ENCODE measurements at regions not wholly inside any gene's neighbourhood (a gene's known extent, or its start where the extent isn't known, plus 50 kb on each side); places are given as distances from the start of the nearest gene placed in this dataset.

DNA sequence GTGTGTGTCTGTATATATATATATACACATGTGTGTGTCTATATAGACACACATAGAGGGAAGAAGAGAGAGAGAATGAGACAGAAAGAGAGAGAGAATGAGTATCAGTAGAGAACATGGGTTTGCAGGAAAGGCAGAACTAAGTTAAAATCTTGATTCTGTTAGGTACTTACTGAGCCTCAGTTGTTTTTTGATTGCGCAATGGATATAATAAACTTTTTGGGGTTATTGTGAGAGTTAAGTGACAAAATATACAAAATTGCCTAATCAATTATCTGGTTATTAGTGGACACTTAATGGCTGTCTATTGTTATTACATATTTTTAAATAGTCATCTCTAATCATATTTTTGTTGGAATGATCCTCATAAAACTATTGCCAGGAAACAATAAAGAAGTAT lies 169.0 kb downstream of the ETNK1 start:
- Histone ChIP-seq H2BK15ac (ENCODE audit: low read length) (no peak overlapping the region), H4K91ac (ENCODE audit: low read depth, low read length, poor library complexity) (no peak overlapping the region), H3K4me3 (ENCODE audit: low read length in 2 of 2) (no peak overlapping the region), H3K4ac (ENCODE audit: low read length) (no peak overlapping the region), H2BK5ac (ENCODE audit: low read length) (no peak overlapping the region), H4K8ac (ENCODE audit: low read depth, low read length) (no peak overlapping the region), H3K4me2 (ENCODE audit: insufficient read depth, low read length, poor library complexity, severe bottlenecking) (no peak overlapping the region), H3K27me3 (ENCODE audit: control insufficient read depth in 3 of 3, insufficient read depth in 3 of 3, low read depth in 1 of 3, low read length in 3 of 3) (no peaks in the 10 kb centered on the region), H3K27ac (replicated peaks; ENCODE audit: low read length) (no peak overlapping the region), H3K9me3 (replicated peaks in 1 of 2; ENCODE audit: control insufficient read depth in 2 of 2, insufficient read depth in 1 of 2, low read depth in 1 of 2, low read length in 2 of 2) (peaks cover 0 to 3% of the 10 kb centered on the region in 2 donors), H3K9ac (ENCODE audit: low read depth, low read length, poor library complexity) (no peak overlapping the region), H3K4me1 (ENCODE audit: control insufficient read depth in 2 of 2, insufficient read depth in 1 of 2, low read depth in 1 of 2, low read length in 2 of 2) (no peaks in the 10 kb centered on the region), H3K18ac (ENCODE audit: low read length) (no peak overlapping the region), H2BK120ac (ENCODE audit: low read depth, low read length) (no peak overlapping the region), H2AFZ (ENCODE audit: low read length) (no peak overlapping the region), H3K14ac (ENCODE audit: low read length) (no peak overlapping the region), H2BK12ac (ENCODE audit: low read length) (no peak overlapping the region), H3K36me3 (replicated peaks in 1 of 2; ENCODE audit: control insufficient read depth in 2 of 2, insufficient read depth in 2 of 2, low read length in 2 of 2) (no peaks in the 10 kb centered on the region), H3K79me1 (ENCODE audit: low read depth, low read length) (no peaks in the 10 kb centered on the region), H2AK5ac (ENCODE audit: low read depth, low read length) (no peak overlapping the region), H3K23ac (ENCODE audit: low read depth, low read length, poor library complexity) (no peak overlapping the region)
- WGBS, 2 donors (ENCODE audit: extremely low coverage in 2 of 2, insufficient read length in 2 of 2, insufficient replicate concordance in 1 of 2), result no CpG with 5 or more reads among the region's 1 CpG
- DNase-seq (ENCODE audit: low spot score), result no peak

DNA sequence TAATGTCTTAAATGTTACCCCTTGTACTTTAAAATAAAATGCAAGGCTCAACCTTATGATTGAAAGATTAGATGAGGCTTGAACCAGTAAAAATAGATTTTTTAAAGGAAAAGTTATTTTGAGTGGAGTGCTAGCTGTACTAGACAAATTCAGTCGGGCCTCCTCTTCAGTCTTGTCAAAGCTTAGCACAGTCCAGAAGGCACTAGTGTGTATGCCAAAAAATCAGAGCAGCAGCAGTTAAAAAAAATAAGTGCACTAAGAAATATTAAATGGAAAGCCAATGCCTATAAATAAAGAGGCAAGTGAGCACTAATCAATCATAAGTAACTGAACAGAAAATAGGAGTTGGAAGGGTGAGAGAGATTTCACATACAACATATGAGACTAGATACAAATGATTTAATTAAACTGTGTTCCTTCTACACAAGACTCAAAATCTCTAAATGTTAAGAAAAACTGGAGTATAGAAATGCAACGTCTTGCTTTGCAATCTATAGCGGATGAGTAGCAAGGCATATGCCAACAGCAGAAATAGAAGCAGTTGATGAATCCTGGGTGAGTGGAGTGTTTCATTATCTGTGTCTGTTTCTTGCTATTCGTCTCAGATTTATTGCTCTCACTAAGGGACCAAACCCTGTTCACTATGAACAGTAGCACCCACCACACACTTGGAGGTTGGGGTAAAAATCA lies 172.1 kb downstream of the ETNK1 start:
- WGBS, 2 donors (ENCODE audit: extremely low coverage in 2 of 2, insufficient read length in 2 of 2, insufficient replicate concordance in 1 of 2), result no CpG with 5 or more reads among the region's 4 CpGs
- no peak overlapping the region for H3K23ac ChIP-seq (ENCODE audit: low read depth, low read length, poor library complexity)
- no peak overlapping the region for H3K9ac ChIP-seq (ENCODE audit: low read depth, low read length, poor library complexity)

DNA sequence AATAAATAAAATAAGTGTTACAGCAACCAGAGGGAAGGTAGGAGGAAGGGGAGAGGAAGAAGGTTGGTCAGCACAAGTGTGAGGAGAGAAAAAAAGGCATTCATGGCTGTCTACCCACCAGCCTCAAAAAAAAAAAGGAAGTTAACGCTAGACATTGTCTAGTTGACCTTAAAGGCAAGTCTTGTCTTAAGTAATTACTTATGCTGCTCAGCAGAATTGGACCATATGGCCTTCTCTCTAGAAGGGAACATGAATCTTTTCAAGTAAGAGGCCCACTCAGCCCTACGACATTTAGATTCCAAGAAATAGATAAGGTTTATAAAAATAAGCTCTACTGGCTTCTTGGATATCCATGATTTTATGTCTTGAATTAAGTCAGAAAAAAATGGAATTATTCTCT lies 172.7 kb downstream of the ETNK1 start:
- no peak overlapping the region for H2BK12ac ChIP-seq (ENCODE audit: low read length)
- no CpG with 5 or more reads among the region's 2 CpGs for WGBS, 2 donors (ENCODE audit: extremely low coverage in 2 of 2, insufficient read length in 2 of 2, insufficient replicate concordance in 1 of 2)
- no peak overlapping the region for H3K27ac ChIP-seq (replicated peaks; ENCODE audit: low read length)
- H3K9ac ChIP-seq (ENCODE audit: low read depth, low read length, poor library complexity), result no peak overlapping the region
- H3K18ac ChIP-seq (ENCODE audit: low read length), result no peak overlapping the region
- H3K36me3 ChIP-seq (replicated peaks in 1 of 2; ENCODE audit: control insufficient read depth in 2 of 2, insufficient read depth in 2 of 2, low read length in 2 of 2), result no peaks in the 10 kb centered on the region
- no peak overlapping the region for H2AK5ac ChIP-seq (ENCODE audit: low read depth, low read length)
- no peak overlapping the region for H4K8ac ChIP-seq (ENCODE audit: low read depth, low read length)
- H2AFZ ChIP-seq (ENCODE audit: low read length), result no peak overlapping the region
- H3K4ac ChIP-seq (ENCODE audit: low read length), result no peak overlapping the region
- no peak overlapping the region for H2BK120ac ChIP-seq (ENCODE audit: low read depth, low read length)
- H3K4me2 ChIP-seq (ENCODE audit: insufficient read depth, low read length, poor library complexity, severe bottlenecking), result no peak overlapping the region
- DNase-seq (ENCODE audit: low spot score), result no peak
- no peaks in the 10 kb centered on the region for H3K4me1 ChIP-seq (ENCODE audit: control insufficient read depth in 2 of 2, insufficient read depth in 1 of 2, low read depth in 1 of 2, low read length in 2 of 2)
- H2BK5ac ChIP-seq (ENCODE audit: low read length), result no peak overlapping the region
- H2BK15ac ChIP-seq (ENCODE audit: low read length), result no peak overlapping the region
- no peak overlapping the region for H3K4me3 ChIP-seq (ENCODE audit: low read length in 2 of 2)
- H3K14ac ChIP-seq (ENCODE audit: low read length), result no peak overlapping the region
- no peaks in the 10 kb centered on the region for H3K9me3 ChIP-seq (replicated peaks in 1 of 2; ENCODE audit: control insufficient read depth in 2 of 2, insufficient read depth in 1 of 2, low read depth in 1 of 2, low read length in 2 of 2)
- no peaks in the 10 kb centered on the region for H3K27me3 ChIP-seq (ENCODE audit: control insufficient read depth in 3 of 3, insufficient read depth in 3 of 3, low read depth in 1 of 3, low read length in 3 of 3)
- no peaks in the 10 kb centered on the region for H3K79me1 ChIP-seq (ENCODE audit: low read depth, low read length)
- H4K91ac ChIP-seq (ENCODE audit: low read depth, low read length, poor library complexity), result no peak overlapping the region
- no peak overlapping the region for H3K23ac ChIP-seq (ENCODE audit: low read depth, low read length, poor library complexity)

More for the DNA sequence above, 172.1 kb downstream of the ETNK1 start:
- Histone ChIP-seq H2AK5ac (ENCODE audit: low read depth, low read length) (no peak overlapping the region), H2BK5ac (ENCODE audit: low read length) (no peak overlapping the region), H3K4me2 (ENCODE audit: insufficient read depth, low read length, poor library complexity, severe bottlenecking) (no peak overlapping the region), H2AFZ (ENCODE audit: low read length) (no peak overlapping the region), H3K4me1 (ENCODE audit: control insufficient read depth in 2 of 2, insufficient read depth in 1 of 2, low read depth in 1 of 2, low read length in 2 of 2) (no peaks in the 10 kb centered on the region), H2BK12ac (ENCODE audit: low read length) (no peak overlapping the region), H3K36me3 (replicated peaks in 1 of 2; ENCODE audit: control insufficient read depth in 2 of 2, insufficient read depth in 2 of 2, low read length in 2 of 2) (no peaks in the 10 kb centered on the region), H2BK15ac (ENCODE audit: low read length) (no peak overlapping the region), H4K91ac (ENCODE audit: low read depth, low read length, poor library complexity) (no peak overlapping the region), H3K27ac (replicated peaks; ENCODE audit: low read length) (no peak overlapping the region), H3K4ac (ENCODE audit: low read length) (no peak overlapping the region), H3K9me3 (replicated peaks in 1 of 2; ENCODE audit: control insufficient read depth in 2 of 2, insufficient read depth in 1 of 2, low read depth in 1 of 2, low read length in 2 of 2) (no peaks in the 10 kb centered on the region), H2BK120ac (ENCODE audit: low read depth, low read length) (no peak overlapping the region), H3K27me3 (ENCODE audit: control insufficient read depth in 3 of 3, insufficient read depth in 3 of 3, low read depth in 1 of 3, low read length in 3 of 3) (no peaks in the 10 kb centered on the region), H3K14ac (ENCODE audit: low read length) (no peak overlapping the region), H4K8ac (ENCODE audit: low read depth, low read length) (no peak overlapping the region), H3K4me3 (ENCODE audit: low read length in 2 of 2) (no peak overlapping the region), H3K79me1 (ENCODE audit: low read depth, low read length) (no peaks in the 10 kb centered on the region), H3K18ac (ENCODE audit: low read length) (no peak overlapping the region)
- no peak for DNase-seq (ENCODE audit: low spot score)

DNA sequence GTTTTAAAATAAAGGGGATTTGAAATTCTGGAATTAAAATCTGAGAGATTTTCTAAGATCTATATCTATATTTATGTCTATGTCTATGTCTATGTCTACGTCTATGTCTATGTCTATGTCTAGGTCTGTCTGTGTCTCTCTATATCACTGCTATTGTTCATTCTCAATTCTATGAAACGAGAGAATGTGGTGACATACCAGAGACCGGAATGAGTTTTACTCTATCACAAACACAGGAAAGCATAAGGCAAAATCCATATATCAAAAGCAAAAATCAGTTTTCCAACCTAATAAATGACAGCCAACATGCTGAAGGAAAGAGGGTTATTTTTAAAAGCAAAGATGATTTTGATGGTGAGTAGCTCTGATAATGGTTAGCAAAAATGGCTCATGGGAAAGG lies 173.1 kb downstream of the ETNK1 start:
- Histone ChIP-seq H3K4me3 (ENCODE audit: low read length in 2 of 2) (no peak overlapping the region), H3K4me1 (ENCODE audit: control insufficient read depth in 2 of 2, insufficient read depth in 1 of 2, low read depth in 1 of 2, low read length in 2 of 2) (no peaks in the 10 kb centered on the region), H2BK120ac (ENCODE audit: low read depth, low read length) (no peak overlapping the region), H2BK5ac (ENCODE audit: low read length) (no peak overlapping the region), H3K9ac (ENCODE audit: low read depth, low read length, poor library complexity) (no peak overlapping the region), H2AFZ (ENCODE audit: low read length) (no peak overlapping the region), H3K4ac (ENCODE audit: low read length) (no peak overlapping the region), H2BK12ac (ENCODE audit: low read length) (no peak overlapping the region), H3K79me1 (ENCODE audit: low read depth, low read length) (no peaks in the 10 kb centered on the region), H3K27ac (replicated peaks; ENCODE audit: low read length) (no peak overlapping the region), H3K9me3 (replicated peaks in 1 of 2; ENCODE audit: control insufficient read depth in 2 of 2, insufficient read depth in 1 of 2, low read depth in 1 of 2, low read length in 2 of 2) (no peaks in the 10 kb centered on the region), H2BK15ac (ENCODE audit: low read length) (no peak overlapping the region), H3K27me3 (ENCODE audit: control insufficient read depth in 3 of 3, insufficient read depth in 3 of 3, low read depth in 1 of 3, low read length in 3 of 3) (no peaks in the 10 kb centered on the region), H3K4me2 (ENCODE audit: insufficient read depth, low read length, poor library complexity, severe bottlenecking) (no peak overlapping the region), H2AK5ac (ENCODE audit: low read depth, low read length) (no peak overlapping the region), H3K36me3 (replicated peaks in 1 of 2; ENCODE audit: control insufficient read depth in 2 of 2, insufficient read depth in 2 of 2, low read length in 2 of 2) (no peaks in the 10 kb centered on the region), H4K91ac (ENCODE audit: low read depth, low read length, poor library complexity) (no peak overlapping the region), H3K14ac (ENCODE audit: low read length) (no peak overlapping the region), H4K8ac (ENCODE audit: low read depth, low read length) (no peak overlapping the region), H3K18ac (ENCODE audit: low read length) (no peak overlapping the region), H3K23ac (ENCODE audit: low read depth, low read length, poor library complexity) (no peak overlapping the region)
- no CpG with 5 or more reads among the region's 3 CpGs for WGBS, 2 donors (ENCODE audit: extremely low coverage in 2 of 2, insufficient read length in 2 of 2, insufficient replicate concordance in 1 of 2)
- DNase-seq (ENCODE audit: low spot score), result no peak
